GM18507 (cell line): ENCODE measurements at regions not wholly inside any gene's neighbourhood (a gene's known extent, or its start where the extent isn't known, plus 50 kb on each side); places are given as distances from the start of the nearest gene placed in this dataset.

ENCODE experiments used
- DNase-seq: peaks from one replicate; pipeline ENCODE4 v3.0.0; 2011; ENCODE audit warnings: low read depth; ENCODE audit not compliant: insufficient read length; ENCODE audit errors: extremely low spot score
- FAIRE-seq: peaks from 2 replicates; lab custom pipeline; 2011; peaks lifted over from hg19 to GRCh38; lab: Jason Lieb, UNC

DNA sequence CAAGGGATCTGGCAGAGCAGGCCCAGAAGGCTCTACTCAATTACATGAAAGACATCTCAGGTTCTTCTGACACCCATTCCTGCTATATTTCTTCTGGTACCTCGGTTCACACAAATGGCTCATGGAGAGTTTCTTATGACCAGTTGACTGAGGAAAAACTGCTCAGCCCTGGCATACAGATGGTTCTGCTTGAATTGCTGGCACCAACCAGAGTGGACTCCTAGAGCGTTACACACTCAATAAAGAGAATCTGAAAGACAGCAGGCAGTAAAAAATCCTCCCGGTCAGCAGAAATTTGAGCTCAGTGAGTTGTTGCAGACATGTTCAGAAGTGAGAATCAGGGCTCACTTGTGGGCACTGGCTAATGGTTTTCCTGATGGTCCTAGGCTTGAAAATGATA lies 434.4 kb downstream of the TCERG1L start:
- DNase-seq: no peak
- no peak for FAIRE-seq

DNA sequence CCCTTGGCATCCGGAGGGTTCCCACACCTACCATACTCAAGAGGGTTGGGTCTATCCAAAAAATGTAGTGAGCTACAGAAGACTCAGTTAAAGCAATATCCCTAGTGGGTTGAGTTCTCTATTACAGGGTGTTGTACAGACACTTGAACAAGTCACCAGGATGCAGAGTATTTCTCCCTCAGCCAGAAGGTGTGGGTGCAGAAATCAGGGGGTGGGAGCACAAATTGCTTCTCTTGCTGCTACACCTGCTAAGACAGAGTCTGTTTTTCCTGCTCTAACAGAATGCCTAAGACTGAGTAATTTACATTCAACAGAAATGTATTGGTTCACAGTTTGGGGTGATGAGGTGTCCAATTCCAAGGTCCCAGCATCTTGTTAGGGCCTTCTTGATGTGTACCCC lies 433.4 kb downstream of the TCERG1L start:
- FAIRE-seq (no peak), DNase-seq (no peak)

DNA sequence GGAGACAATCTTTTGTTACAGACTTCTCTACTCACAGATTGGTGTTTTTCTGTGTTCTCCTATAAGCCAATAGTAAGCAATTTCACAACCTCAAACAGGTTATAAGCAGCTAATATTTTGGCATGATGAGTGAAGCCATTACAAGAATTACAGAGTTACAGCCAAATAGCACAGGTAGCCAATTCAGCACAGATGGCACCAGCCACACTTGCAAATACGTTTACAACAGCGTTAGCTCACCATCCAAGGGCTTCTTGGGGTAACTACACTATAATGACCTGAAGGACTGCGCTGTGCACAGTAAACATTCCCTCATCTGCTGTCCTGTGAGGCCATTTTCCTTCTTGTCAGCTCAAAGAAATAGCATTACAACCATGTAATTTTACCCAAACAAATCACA lies 428.6 kb downstream of the TCERG1L start:
- FAIRE-seq: no peak

DNA sequence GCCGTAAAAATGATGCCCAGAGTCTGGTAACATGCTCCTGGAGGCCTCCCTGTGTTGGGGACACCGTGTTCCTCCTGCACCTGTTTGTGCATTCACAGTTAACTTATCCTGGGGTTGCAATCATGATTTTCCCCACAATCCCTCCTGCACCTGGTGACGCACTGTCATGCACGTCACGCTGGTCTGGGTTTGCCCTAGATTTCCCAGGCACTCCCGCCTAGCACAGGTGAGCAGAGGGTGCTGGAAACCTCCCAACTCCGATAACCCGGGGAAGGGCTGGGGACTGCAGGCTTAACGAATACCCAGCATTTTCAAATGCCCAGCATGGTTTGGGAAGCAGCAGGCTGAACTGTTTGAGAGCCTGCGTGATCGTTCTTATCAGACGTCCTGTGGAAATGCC lies 427.1 kb downstream of the TCERG1L start:
- DNase-seq: no peak
- FAIRE-seq: no peak

More for the DNA sequence above, 428.6 kb downstream of the TCERG1L start:
- DNase-seq: no peak

DNA sequence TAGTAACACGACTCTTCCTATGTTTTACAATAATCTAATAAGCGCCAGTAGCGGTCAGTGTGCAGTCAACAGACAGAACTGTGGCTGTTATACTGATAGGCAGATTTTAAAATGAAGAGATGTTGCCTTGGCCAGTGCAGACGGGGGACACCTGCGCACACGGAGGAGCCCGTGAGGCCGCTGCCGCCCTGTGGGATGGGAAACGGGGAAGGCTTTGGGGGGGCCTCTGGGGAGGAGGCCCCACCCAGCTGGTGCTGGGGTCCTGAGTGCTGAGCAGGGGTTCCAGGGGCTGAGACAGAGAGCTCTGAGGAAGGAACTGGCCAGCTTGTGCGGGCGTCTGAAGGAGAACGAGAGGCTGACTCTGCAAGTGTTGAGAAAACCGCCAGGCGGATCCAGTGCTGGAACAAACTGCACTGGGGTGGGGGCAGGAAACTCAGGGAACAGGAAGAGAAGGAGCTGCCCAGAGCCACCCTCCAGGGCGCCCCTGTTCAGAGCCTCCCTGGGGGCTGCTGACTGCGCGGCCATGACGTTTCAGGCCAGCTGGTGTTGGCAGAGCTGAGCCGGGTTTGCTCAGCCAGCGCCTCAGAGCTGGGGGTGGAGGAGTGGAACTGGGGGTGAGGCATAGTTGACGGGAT lies 426.4 kb downstream of the TCERG1L start:
- FAIRE-seq (no peak), DNase-seq (no peak)

DNA sequence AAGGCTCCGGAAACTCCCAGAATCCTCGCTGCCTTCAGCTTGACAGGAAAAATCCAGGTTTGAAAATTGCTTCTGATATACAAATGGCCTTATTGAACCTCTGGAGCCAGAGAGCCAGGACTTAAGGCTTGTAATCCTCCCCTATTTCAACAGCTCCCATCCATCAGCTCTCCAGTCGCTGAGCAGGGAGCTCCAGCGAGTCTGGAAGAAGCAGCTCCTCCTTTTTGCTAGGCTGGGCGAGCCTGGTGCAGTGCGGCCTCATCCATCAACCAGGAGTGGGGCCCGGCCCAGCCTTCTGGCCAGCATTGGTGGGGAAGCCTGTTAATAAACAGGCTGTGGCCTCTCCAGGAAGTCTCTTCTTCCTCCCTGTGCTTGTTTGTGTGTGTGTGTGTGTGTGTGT lies 424.4 kb downstream of the TCERG1L start:
- FAIRE-seq (no peak), DNase-seq (no peak)

DNA sequence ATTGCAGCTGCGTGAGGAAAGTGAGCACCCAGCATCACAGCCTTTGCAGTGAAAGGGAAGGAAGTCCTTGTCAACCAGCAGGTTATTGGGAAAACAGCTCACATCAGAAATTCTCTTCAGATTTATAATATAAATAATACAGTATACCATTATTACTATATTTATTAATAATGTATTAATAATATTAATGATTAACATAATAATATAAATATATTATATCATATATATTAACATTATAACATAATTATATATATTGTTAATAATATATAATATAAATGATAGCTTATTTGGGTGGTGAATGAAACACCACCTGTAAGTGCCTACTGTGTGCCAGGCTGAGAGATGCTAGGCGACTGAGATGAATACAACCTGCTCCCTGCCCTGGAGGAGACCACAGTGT lies 423.0 kb downstream of the TCERG1L start:
- no peak for DNase-seq

DNA sequence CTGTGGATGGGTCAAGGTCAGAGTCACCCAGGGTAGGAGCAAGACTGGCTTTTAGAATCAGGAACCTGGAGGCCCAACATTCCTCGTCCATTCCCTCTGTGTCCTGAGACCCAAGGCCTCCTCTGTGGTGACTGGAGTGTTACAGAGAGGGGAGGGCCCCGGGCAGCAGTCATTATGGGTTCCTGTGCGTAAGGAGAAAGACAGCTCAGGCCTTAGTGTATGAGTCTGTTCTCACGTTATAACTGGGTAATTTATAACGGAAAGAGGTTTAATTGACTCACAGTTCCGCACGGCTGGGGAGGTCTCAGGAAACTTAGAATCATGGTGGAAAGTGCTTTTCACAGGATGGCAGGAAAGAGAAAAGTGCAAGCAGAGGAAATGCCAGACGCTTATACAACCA lies 422.3 kb downstream of the TCERG1L start:
- FAIRE-seq (no peak), DNase-seq (no peak)

More for the DNA sequence above, 423.0 kb downstream of the TCERG1L start:
- FAIRE-seq: no peak

DNA sequence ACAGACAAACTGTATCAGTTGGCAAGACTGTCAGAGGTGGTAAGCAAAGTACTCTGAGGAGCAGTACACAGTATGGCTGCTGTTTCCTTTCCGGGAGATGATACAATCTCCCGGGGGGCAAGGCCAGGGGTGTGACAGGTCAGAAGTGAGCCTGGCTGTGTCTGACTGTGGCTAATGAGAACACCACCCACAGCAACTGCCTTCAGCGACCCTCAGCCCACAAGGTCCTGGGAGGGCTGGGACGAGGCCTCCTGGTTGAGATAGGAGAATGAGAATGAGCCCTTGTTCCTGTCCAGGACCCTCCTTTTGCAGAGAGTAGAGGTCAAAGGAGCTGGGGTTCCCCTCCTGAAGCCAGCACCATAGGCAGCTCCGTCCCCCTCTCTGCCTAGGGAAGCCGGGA lies 421.7 kb downstream of the TCERG1L start:
- FAIRE-seq (no peak), DNase-seq (no peak)

DNA sequence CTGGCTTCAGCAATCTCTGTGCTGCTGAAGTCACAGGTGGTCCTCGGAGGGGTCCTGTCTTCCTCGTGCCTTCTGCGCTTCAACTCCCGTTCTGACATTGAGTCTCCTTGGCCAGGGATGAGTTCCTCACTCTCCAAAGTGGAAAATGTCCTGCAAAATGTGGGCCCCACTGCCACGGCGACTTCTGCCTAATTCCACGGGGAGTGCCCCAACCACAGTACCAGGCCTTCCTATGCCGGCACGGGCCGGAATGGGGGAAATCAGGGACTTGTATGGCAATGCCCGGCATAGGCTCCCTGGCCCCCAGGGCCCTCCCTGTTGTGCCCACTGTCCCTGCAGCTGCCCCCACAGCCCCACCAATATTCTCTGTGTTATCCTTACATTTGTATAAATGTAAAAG lies 420.5 kb downstream of the TCERG1L start:
- no peak for FAIRE-seq

DNA sequence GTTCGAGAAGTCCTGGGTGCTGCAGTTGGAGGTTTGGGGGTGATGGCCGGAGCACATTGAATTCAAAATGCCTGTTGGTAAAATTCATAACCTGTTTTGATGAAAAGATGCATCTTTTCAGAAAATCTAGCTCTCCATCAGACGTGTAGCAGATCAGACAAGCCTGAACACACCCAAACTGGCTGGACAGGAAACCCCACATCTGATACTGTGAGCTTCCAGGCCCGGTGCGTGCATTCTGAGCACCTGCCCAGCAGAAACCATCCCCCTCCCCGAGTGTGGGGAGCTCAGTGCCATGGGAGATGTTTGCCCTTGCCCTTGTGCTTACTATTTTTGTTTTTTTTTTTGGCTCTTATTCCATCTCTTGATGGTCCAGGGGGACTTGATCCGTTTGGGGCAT lies 417.1 kb downstream of the TCERG1L start:
- no peak for FAIRE-seq
- DNase-seq: no peak

More for the DNA sequence above, 420.5 kb downstream of the TCERG1L start:
- DNase-seq: no peak

DNA sequence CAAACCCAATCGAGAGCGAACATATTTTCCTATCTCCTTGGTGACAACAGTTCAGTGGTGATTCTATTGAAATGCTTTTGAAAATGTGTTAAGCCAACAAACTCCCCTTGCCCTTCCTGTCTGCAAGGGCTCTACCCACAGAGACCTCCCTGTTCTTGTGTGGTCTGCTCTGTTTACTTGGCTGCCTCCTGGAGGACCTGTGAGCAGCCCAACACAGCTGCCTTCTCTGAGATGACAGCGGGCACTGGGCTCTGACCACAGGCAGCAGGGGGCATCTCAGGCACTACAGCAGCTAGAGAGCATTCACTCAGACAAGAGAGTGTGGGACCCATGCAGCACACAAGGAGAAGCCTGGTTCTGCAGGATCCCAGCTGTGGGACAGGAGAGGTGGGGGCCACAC lies 416.4 kb downstream of the TCERG1L start:
- no peak for DNase-seq
- no peak for FAIRE-seq

DNA sequence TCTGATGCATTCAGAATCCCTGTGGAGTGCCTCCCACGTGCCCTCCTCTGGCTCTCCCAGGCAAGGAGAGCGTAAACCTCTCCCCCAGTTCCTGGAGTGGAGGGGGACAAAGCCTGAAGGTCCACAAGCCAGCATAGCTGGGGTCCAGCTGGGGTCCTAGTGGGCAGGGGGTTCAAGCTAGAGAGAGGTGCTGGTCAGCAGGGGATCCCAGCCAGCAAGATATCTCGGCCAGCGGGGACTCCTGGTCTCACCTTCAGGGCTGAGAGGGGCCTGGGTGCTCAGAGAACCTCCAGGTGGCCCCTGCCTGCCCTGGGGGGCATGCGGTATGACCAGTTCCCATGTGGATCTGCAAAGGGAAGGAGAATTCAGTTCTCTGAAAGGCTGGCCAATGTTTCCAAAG lies 413.7 kb downstream of the TCERG1L start:
- FAIRE-seq (no peak), DNase-seq (no peak)

DNA sequence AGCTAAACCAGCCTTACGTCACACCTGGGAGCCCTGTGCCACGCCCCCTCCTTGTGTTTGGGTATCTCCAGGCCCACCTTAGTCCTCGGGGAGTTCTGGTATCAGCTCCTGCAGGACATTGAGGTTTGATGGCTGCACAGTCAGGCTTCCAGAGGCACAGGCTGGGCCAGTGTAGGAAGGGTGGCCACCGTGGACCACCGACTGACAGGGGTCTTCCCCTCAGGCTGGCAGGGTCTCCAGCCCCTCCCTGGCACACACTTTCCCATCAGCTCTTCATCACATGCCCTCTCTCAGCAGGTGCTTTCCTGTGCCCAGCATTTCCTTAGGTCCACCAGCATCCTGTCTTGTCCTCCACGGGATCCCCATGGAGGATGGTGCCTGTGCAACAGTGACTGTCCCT lies 413.1 kb downstream of the TCERG1L start:
- FAIRE-seq (no peak), DNase-seq (no peak)

DNA sequence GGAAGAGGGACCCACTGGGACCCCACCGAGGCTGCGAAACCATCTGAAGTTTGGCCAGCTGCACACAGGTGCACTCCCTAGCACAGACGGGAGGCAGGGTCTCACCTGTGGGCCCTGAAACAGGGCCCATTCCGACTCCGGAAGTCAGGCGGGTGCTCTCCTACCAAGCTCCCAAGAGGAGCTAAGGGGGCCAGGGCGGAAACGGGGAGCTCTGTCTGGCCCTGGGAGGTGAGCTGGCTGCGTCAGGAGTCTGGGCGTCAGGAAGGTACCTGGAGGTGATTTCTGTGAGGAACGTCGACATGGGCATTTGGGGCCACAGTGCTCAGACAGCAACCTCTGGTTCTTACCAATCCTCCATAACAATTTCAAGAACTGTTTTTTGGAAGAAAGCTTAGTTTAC lies 411.7 kb downstream of the TCERG1L start:
- DNase-seq (no peak), FAIRE-seq (no peak)

DNA sequence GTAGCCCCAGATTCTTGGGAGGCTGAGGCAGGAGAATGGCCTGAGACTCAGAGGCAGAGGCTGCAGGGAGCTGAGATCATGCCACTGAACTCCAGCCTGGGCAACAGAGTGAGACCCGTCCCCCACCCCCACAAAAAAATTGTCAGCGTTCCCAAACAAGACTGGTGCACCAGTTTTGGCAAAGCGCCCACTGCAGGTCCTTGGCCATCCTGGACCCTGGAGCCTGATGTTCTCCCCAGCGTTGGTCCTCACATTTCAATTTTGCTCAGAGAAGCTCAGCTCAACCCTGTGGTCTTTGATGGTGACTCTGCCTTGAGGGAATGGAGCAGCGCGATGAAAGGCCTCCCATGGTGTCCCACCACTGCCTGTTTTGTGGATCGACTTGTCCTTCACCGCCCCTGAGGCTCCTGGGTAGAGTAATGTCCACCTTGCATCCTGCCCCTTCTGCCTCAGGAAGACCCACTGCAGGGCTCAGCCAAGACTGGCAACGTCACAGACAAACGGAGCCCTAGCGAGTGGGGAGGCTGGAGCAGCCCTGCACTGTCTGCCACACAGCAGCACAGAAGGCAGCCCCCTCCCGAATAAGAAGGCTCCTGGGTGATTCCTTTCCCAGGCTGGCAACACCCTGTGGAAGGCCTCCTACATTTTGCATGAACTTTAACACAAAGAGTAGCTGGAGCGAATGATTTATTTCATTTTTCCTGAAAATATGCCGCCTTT lies 410.9 kb downstream of the TCERG1L start:
- DNase-seq: no peak
- FAIRE-seq: no peak

DNA sequence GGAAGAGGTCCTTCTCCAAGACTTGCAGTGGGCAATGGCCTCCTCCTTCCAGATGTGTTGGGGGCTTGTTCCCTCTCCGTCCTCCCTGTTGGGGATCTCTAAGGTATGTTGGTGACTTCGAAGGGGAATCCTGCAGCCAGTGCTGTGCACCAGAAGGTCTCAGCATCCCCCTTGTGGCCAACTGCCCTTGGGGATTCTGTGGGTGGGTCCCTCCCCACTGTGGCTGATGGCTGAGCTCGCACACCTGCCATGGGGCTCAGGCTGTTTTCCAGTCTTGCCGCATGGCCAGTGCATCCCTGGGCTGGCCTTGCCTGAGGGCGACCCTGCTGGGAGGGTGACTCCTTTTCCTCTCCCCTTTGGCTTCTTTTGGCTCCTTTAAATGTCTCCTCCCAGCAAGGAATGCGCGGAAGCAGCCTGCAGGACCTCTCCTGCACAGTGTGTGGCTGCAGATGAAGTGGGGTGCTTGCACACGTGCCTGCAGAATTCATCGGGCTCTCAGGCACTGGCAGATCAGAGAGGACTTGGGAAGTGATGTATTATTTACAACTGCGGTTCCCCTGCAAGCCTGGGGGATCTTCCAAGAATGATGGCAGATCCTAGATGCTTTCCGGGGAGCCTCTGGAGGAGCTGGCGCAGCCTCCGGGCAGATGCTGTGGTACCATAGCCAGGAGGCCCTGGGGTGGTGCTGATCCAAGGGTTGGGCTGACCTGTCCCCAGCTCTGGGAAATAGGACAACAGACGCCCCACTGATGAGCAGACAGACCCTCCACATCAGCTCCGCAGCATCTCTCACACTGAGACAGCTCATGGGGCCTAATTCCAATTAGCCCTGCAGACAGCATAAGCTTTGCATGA lies 410.0 kb downstream of the TCERG1L start:
- no peak for FAIRE-seq
- DNase-seq: no peak

DNA sequence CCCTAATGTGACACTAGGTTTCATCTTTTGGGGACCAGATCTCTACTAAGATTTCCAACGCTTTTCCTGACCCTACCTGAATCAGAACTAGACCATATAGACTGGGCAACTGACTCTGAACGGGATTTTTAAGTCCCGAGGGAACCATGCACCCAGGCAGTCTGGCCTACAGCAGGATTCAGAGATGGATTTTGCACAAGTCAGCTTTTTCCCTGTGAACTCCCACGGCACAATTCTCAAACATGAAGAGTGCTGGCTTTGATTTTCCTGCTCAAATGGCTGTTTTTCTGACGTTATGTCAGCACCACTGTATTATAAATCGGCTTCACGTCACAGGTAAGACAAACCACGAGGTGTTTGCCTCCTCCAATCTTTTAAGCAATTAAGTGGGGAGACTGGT lies 409.1 kb downstream of the TCERG1L start:
- FAIRE-seq: no peak
- no peak for DNase-seq

DNA sequence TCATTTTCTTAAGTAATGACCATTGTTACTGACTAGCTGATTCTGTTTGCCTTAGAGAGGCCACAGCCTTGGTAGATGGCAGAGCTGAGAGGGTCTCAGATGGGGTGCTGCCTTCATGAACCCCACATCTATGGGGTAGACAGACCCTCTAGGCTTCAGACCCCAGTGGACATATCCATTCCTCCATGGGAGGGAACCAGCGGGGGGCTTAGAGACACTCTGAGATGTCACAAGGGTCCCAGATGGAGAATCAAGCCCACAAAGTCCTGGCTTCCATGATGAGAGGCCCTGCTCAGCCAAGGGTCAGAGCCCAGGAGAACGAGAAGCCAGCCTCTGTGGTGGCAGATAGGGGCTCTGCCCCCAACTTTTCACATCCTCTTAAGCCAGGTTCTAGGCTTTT lies 408.6 kb downstream of the TCERG1L start:
- no peak for FAIRE-seq
- no peak for DNase-seq

DNA sequence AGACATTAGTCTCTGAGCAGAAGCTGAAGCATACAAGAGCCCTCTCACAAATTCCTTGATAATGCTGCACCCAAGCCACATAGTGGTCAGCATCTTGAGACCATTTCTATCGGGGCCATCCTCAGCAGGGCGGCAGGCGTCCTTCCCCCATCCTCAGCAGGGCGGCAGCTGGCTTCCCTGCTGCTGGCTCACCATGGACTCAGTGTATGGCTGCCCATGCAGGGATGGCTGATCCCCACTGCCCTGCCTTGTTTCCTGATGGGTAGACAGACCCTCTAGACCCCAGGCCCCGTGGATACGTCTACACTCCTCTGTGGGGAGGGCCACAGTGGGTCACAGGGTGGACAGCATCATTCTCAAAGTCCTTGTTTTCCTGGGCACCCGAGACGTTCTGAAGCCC lies 406.8 kb downstream of the TCERG1L start:
- FAIRE-seq: no peak
- DNase-seq: no peak

DNA sequence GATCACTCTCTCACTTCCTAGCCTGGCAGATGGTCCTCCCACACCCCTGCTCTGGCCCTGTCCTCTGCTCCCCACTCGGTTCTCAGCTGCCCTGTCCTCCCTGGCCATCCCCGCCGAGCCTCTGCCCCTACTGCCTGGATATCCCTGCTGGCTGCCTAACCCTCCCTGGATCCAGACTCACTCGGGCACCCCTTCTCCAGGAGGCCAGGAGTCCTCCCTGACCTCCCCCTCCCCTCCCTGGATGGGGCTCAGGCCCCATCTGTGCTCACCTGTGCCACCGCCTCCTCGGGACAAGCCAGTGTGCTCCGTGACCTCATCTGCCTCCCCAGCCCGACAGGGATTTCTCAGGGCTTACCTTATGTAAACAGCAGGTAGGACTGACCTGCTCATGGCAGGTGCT lies 406.1 kb downstream of the TCERG1L start:
- no peak for FAIRE-seq

More for the DNA sequence above, 406.1 kb downstream of the TCERG1L start:
- DNase-seq: no peak
